Ovary (tissue), 3 donors: ENCODE measurements at regions not wholly inside any gene's neighbourhood (a gene's known extent, or its start where the extent isn't known, plus 50 kb on each side); places are given as distances from the start of the nearest gene placed in this dataset.

Experiments used
- EP300 ChIP-seq: sonication (generic); formaldehyde crosslinking; IDR thresholded peaks from one replicate; pipeline ENCODE4 v1.6.1; 2017; ENCODE audit warnings: antibody characterized with exemption
- POLR2A ChIP-seq: fragments of 450-650 bp; IDR thresholded peaks from one replicate; pipeline ENCODE4 v1.6.1; 2017; ENCODE audit warnings: antibody characterized with exemption, mild to moderate bottlenecking, moderate library complexity
- TF ChIP-seq, protein P1 (sequence below), 3 donors: fragments of 450-650 bp in 2 of 3; fragments of 200-600 bp in 1 of 3; IDR thresholded peaks; one replicate each; pipeline versions ENCODE4 v1.5.1 to v1.8.0; 2016 to 2022; ENCODE audit warnings: antibody characterized with exemption in 3 of 3, mild to moderate bottlenecking in 1 of 3
- donor health status: DM: no; HTN: no; CAD: no.

GRCh38 chr20:7702141-7702540, 238.1 kb downstream of the HAO1 start:
- TF ChIP-seq, protein P1, sequence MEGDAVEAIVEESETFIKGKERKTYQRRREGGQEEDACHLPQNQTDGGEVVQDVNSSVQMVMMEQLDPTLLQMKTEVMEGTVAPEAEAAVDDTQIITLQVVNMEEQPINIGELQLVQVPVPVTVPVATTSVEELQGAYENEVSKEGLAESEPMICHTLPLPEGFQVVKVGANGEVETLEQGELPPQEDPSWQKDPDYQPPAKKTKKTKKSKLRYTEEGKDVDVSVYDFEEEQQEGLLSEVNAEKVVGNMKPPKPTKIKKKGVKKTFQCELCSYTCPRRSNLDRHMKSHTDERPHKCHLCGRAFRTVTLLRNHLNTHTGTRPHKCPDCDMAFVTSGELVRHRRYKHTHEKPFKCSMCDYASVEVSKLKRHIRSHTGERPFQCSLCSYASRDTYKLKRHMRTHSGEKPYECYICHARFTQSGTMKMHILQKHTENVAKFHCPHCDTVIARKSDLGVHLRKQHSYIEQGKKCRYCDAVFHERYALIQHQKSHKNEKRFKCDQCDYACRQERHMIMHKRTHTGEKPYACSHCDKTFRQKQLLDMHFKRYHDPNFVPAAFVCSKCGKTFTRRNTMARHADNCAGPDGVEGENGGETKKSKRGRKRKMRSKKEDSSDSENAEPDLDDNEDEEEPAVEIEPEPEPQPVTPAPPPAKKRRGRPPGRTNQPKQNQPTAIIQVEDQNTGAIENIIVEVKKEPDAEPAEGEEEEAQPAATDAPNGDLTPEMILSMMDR (IDR thresholded peaks at IDR 0.05), result no peak
- TF ChIP-seq EP300, result no peak
- no peak for TF ChIP-seq POLR2A
